ENCODE measurements at regions not wholly inside any gene's neighbourhood (a gene's known extent, or its start where the extent isn't known, plus 50 kb on each side); places are given as distances from the start of the nearest gene placed in this dataset.

- no peak for TF ChIP-seq NFRKB (IDR thresholded peaks at IDR 0.05; ENCODE audit: low read depth)
- no peak for TF ChIP-seq HNRNPL (IDR thresholded peaks at IDR 0.05; ENCODE audit: low read depth, low read length)
- no peak for TF ChIP-seq KAT8 (IDR thresholded peaks at IDR 0.05; ENCODE audit: low read depth)
- TF ChIP-seq CTCF (IDR thresholded peaks at IDR 0.05 in 2 of 3, conservative IDR thresholded peaks at IDR 0.05 in 1 of 3; ENCODE audit: insufficient read depth in 2 of 3, low read depth in 1 of 3, low read length in 3 of 3) = no peak
Observed at GRCh38 chr16:61595605-61596004, 440.6 kb downstream of the CDH8 start.
